GM21528 (cell line): ENCODE measurements at regions not wholly inside any gene's neighbourhood (a gene's known extent, or its start where the extent isn't known, plus 50 kb on each side); places are given as distances from the start of the nearest gene placed in this dataset.

ENCODE experiments used
- ATAC-seq: cut with Tn5 transposase; IDR thresholded peaks from one replicate; pipeline ENCODE4 v1.9.1; 2021; ENCODE audit warnings: mild to moderate bottlenecking, moderate library complexity; ENCODE audit not compliant: unreplicated experiment, low FRiP score

- no peak for ATAC-seq
Measured at GRCh38 chr6:19427548-19427947, 409.6 kb upstream of the ID4 start.

DNA sequence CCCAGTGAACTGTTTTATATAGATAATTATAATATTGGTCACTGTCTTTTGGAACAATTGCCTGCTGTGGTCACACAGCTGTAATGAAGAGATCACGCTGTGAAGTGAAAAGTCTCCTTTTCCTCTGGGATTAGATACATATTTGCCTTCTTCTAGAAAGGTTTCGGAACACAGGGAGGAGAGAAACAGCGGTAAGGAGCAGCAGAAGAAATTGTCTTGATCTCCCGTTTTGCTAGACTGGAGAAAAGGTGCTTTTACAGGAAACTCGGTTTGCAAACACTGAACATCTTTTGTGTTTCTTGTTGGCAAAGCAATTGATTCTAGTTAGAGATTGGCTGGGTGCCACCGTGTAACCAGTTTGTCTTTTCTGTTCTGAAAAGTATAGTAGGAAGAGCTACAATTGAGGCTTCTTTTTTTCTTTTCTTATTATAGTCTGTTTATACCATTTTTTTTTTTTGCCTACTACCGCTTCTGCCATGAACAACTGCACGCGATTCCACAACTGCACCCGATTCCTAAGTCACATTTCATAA lies 404.1 kb upstream of the ID4 start:
- ATAC-seq: no peak

DNA sequence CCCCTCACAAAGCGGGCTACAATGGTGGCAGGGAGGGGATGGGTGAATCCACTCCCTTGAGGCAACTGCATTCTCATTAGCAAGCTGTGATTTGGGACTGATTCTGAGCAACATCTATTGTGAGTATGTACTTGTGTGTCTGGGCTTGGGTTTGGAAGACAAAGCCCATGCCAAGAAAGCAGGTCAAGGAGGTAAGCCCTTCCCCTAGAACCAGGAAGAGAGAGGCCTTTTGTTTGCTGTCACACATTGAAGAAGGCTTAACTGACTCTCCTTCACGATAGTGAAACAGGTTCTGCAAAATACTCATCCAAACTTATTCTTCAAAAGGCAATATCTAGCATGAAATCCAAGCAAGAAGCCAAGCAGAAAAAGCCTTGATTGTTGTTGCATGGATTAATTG lies 403.1 kb upstream of the ID4 start:
- ATAC-seq: no peak

GRCh38 chr6:19435755-19436154 lies 401.4 kb upstream of the ID4 start:
- no peak for ATAC-seq

- ATAC-seq: no peak
Measured at GRCh38 chr6:19438566-19439353, 398.4 kb upstream of the ID4 start.

- no peak for ATAC-seq
Measured at GRCh38 chr6:19440531-19440930, 396.6 kb upstream of the ID4 start.

- no peak for ATAC-seq
Measured at GRCh38 chr6:19443411-19443810, 393.8 kb upstream of the ID4 start.

- ATAC-seq: no peak
Measured at GRCh38 chr6:19444041-19444440, 393.1 kb upstream of the ID4 start.

DNA sequence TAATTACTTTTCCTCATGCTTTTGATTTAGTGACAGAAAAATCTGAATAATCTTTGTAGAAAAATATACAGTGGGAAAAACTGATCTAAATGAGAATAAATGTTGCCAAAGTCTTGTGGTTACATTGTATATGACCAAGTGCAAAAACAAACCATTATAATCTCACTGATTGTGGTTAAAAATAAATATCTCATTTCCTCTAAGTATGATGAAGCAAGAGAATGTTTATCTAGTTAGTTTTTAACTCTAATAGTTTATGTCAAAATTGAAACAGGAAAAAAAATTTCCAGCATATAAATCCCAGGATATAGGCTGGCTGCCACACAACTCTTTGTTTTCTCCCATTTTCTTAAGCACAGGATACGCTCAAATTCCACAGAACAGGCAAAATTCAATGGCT lies 392.7 kb upstream of the ID4 start:
- no peak for ATAC-seq

- ATAC-seq: no peak
Measured at GRCh38 chr6:19446570-19446969, 390.6 kb upstream of the ID4 start.

DNA sequence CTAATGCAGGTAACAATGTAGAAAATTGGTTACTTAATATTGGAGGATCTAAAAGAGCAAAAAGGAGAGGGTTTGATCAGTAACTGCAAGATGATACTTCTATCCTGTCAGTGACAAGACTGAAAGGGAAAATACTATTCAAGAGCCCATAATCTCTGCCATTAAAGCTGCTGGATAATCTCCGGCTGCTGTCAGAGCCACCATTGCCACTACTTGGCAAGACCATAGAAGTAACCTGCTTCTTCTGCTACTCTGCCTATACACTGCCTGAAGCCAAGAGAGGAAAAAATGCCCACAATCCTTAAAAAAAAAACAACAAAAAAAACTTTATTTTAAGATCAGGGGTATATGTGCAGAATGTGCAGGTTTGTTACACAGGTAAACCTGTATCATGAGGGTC lies 386.5 kb upstream of the ID4 start:
- no peak for ATAC-seq

- ATAC-seq: no peak
Measured at GRCh38 chr6:19452495-19452894, 384.7 kb upstream of the ID4 start.

DNA sequence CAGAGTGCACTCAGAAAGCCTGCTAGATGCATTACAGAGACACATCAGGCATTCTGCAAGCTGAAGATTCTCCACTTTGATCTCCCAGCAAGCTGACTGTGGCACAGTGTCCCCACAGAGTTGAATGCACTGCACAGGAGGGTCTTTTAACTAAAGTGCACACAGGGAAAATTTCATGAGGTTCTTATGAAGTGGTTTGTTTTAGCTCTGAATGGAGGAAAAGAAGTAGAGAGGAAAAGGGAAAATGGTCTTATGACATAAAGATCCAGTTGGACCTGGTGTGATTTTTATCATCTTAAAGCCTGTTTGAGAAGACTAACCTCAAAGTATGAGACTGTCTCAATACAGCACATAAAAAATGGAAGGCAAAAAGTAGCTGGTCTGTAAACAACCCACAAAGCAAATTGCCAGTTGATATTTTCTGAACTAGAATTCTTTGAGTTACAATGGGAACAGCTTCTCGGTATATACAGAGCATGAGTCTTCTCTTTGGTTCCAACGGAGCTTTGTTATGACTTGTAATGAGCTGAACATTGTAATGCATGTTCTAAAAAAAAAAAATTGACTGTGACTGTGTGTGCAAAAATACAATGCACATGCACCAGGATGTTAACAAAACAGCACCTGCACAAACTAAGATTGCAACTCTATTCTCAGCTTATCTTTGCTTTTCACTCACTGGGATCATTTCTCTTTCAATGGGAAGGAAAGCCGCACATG lies 383.0 kb upstream of the ID4 start:
- no peak for ATAC-seq

DNA sequence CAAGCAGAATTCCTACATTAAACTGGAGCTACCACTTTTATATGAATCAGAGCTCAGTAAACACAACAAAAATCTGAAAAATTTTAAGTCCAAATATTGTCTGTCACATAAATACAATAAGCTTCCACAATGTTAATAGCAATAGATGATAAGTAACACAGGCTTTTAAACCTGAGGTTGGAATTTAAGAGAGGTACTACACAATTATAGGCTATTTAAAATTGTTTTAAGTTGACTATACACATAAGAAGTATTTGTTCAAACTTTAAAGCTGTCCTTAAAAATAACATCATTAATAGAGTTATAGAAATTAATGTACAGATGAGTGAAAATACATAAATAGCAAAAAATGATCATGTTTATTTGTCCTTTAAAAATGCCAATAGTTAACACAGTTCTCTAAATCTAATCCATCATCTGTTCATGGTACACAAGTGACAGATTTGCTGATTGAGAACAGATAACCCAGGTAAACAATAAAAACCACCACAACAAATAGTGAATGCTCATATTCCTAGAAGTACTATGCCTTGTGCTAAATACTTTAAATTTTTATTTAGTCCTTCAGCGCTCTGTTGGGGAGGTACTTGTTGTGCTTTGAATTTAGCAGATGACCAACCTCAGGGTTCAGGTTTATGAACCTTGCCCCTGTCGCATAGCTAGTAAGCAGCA lies 382.3 kb upstream of the ID4 start:
- ATAC-seq: no peak

DNA sequence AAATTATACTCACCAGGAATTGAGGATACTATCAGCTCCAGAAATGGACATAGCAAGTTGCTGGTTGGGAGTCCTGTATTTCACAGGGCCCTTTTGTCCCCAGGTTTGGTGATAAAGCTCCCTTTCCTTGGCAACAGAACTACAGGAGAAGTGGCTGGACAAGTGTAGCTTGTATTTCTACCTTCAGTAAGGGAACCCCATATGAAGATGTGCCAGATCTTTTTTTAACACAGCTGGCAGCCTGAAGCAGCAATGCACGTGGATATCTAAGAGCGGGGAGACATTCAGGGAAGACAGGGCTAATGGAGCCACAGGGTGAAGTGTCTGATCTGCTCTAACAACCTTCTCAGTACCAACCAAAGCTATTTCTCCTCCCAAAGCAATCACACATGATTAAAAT lies 373.9 kb upstream of the ID4 start:
- no peak for ATAC-seq

DNA sequence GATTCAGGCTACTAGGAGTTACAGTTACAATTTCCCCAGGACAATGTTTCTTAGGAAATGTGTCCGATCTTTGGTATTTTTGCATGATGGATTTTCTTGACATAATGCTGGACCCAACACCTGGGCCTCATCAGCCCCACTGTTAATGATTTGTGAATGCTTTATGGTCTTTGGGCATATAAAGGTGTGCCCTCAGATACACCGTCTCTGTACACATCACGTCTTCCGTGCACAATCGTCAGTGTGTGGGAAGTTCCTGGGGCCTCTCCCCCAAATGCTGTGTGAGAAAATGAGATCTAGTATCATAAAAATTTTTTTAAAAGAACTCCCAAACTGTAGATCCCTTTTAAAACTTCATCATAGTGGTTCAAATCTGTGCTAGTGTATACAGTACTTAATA lies 373.2 kb upstream of the ID4 start:
- no peak for ATAC-seq

- no peak for ATAC-seq
Measured at GRCh38 chr6:19465256-19465655, 371.9 kb upstream of the ID4 start.

- ATAC-seq: no peak
Measured at GRCh38 chr6:19465760-19466159, 371.4 kb upstream of the ID4 start.

DNA sequence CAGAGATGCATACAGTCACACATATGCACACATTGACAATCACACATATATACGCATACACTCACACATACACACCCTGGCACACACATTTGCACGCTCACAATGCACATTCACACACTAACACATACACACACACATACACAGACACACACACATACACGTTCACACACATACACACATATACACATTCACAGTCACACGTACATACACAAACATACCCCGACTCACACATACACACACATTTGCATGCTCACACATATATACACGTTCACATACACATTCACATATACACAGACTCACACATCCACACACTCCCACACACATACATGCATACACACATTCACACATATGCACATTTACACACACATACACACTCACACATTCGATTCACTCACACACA lies 366.8 kb upstream of the ID4 start:
- ATAC-seq: no peak

DNA sequence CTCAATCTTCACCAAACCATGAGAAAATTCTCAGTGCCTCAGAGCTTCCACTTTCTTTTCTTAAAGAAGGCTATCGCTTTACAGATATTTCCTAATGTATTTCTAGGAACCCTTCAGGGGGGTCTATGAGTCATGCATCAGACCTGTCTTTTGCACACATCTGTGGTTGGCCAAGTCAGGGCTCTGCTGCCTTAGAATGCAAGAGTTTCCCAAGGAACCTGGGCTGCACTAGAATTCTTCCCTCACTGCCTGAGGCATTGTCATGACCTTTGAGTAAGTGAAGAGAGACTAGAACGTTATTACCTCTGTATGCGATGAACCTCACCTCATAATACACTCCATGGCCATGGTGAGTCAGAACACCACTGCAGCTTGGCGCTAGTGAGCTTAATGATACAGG lies 365.0 kb upstream of the ID4 start:
- ATAC-seq: no peak

- ATAC-seq: no peak
Measured at GRCh38 chr6:19472850-19473249, 364.3 kb upstream of the ID4 start.
